Endothelial cell of umbilical vein (primary cell): ENCODE measurements at regions not wholly inside any gene's neighbourhood (a gene's known extent, or its start where the extent isn't known, plus 50 kb on each side); places are given as distances from the start of the nearest gene placed in this dataset.
A peak's percentile ranks its signal among the peaks of the same experiment; 100 is the strongest.

Experiments used
- BruUV-seq: library from RNA; stranded (reverse); fragments of 400-500 nt; replicated peaks from 2 replicates; lab custom pipeline; 2021; lab: Mats Ljungman, UMichigan
- CTCF ChIA-PET: fragments of 300-600, 350-600 bp; sonication (Branson Sonifier 250); formaldehyde crosslinking; loops from one replicate; lab custom pipeline; 2021; ENCODE audit warnings: antibody characterized with exemption, inconsistent platforms; lab: Charles Lee
- POLR2A ChIA-PET: fragments of 300-600, 350-600 bp; sonication (Branson Sonifier 250); formaldehyde crosslinking; loops from one replicate; lab custom pipeline; 2021; ENCODE audit warnings: antibody characterized with exemption, inconsistent platforms; lab: Charles Lee
- DNase-seq: peaks from one replicate; pipeline ENCODE4 v3.0.0-alpha.2; 2011; ENCODE audit warnings: low read depth, low spot score
- FAIRE-seq: peaks from 2 replicates; lab custom pipeline; 2011; peaks lifted over from hg19 to GRCh38; lab: Jason Lieb, UNC
- H2AFZ ChIP-seq: 2 replicates; pipeline ENCODE4 v1.6.0; 2012; ENCODE audit warnings: low read depth, low read length, control low read depth, inconsistent platforms
- H3K27ac ChIP-seq: 2 replicates; pipeline ENCODE4 v1.5.1; 2011; ENCODE audit warnings: low read depth, mild to moderate bottlenecking, control low read depth, low read length, moderate library complexity; ENCODE audit not compliant: insufficient read depth
- H3K27me3 ChIP-seq, 2 experiments: 2 replicates each; pipeline versions ENCODE4 v1.6.0 to v1.6.1; 2011; ENCODE audit warnings: low read length in 2 of 2, mixed read lengths in 1 of 2; ENCODE audit not compliant: control insufficient read depth in 2 of 2, insufficient read depth in 2 of 2
- H3K36me3 ChIP-seq, 2 experiments: 2 replicates in 1 of 2; 3 replicates in 1 of 2; pipeline ENCODE4 v1.5.1; 2011; ENCODE audit warnings: low read length in 2 of 2, mild to moderate bottlenecking in 1 of 2, moderate library complexity in 1 of 2; ENCODE audit not compliant: control insufficient read depth in 2 of 2, insufficient read depth in 2 of 2; ENCODE audit errors: extremely low read depth in 1 of 2
- H3K4me1 ChIP-seq: 3 replicates; pipeline ENCODE4 v1.5.1; 2011; ENCODE audit warnings: mild to moderate bottlenecking, low read length; ENCODE audit not compliant: control insufficient read depth, insufficient read depth; ENCODE audit errors: extremely low read depth
- H3K4me2 ChIP-seq: 2 replicates; pipeline ENCODE4 v1.6.1; 2011; ENCODE audit warnings: low read length, control low read depth, mixed read lengths; ENCODE audit not compliant: insufficient read depth
- H3K4me3 ChIP-seq, 3 experiments: fragments of 200-600 bp in 1 of 3; sonication (generic), shearing (Covaris generic) in 1 of 3; replicated peaks in 1 of 3; 2 replicates each; pipeline ENCODE4 v1.5.1; 2011 to 2016; ENCODE audit warnings: control low read depth in 3 of 3, low read length in 3 of 3, mild to moderate bottlenecking in 2 of 3, inconsistent platforms in 1 of 3, low read depth in 1 of 3, moderate library complexity in 1 of 3; ENCODE audit not compliant: insufficient read depth in 1 of 3
- H3K79me2 ChIP-seq: 2 replicates; pipeline ENCODE4 v1.6.0; 2012; ENCODE audit warnings: low read length, inconsistent platforms; ENCODE audit not compliant: control insufficient read depth, insufficient read depth
- H3K9ac ChIP-seq: replicated peaks from 2 replicates; pipeline ENCODE3; 2011; ENCODE audit warnings: low read length, control low read depth; ENCODE audit not compliant: insufficient read depth; ENCODE audit errors: extremely low read depth
- H3K9me1 ChIP-seq: replicated peaks from 3 replicates; pipeline ENCODE4 v1.6.0; 2011; ENCODE audit warnings: mild to moderate bottlenecking, low read length; ENCODE audit not compliant: control insufficient read depth, insufficient read depth; ENCODE audit errors: extremely low read depth
- H3K9me3 ChIP-seq: replicated peaks from 2 replicates; pipeline ENCODE4 v1.5.1; 2012; ENCODE audit warnings: low read length, inconsistent platforms; ENCODE audit not compliant: control insufficient read depth, insufficient read depth
- H4K20me1 ChIP-seq: replicated peaks from 2 replicates; pipeline ENCODE3; 2011; ENCODE audit warnings: mild to moderate bottlenecking, low read length; ENCODE audit not compliant: control insufficient read depth, insufficient read depth; ENCODE audit errors: extremely low read depth
- EZH2 ChIP-seq: IDR thresholded peaks from 2 replicates; pipeline ENCODE4 v1.6.1; 2012; ENCODE audit warnings: borderline replicate concordance, low read depth, mild to moderate bottlenecking, moderate library complexity, low read length, inconsistent platforms; ENCODE audit not compliant: severe bottlenecking
- FOS ChIP-seq: IDR thresholded peaks from 2 replicates; pipeline ENCODE4 v1.6.1; 2011; ENCODE audit warnings: mild to moderate bottlenecking, low read length, moderate library complexity, borderline replicate concordance; ENCODE audit not compliant: insufficient read depth
- GATA2 ChIP-seq: IDR thresholded peaks from 2 replicates; pipeline ENCODE4 v1.7.0; 2011; ENCODE audit warnings: low read depth, mild to moderate bottlenecking, moderate library complexity, mixed read lengths, low read length; ENCODE audit not compliant: insufficient read length, insufficient read depth
- JUN ChIP-seq: IDR thresholded peaks from 2 replicates; pipeline ENCODE4 v1.6.1; 2011; ENCODE audit warnings: borderline replicate concordance, low read depth; ENCODE audit not compliant: insufficient read length, insufficient read depth
- MYC ChIP-seq: IDR thresholded peaks from one replicate; pipeline ENCODE4 v1.6.1; 2011; ENCODE audit warnings: mild to moderate bottlenecking, low read depth, low read length
- POLR2A ChIP-seq: IDR thresholded peaks from 2 replicates; pipeline ENCODE4 v1.6.1; 2012; ENCODE audit warnings: low read depth, mild to moderate bottlenecking, control low read depth, low read length
- POLR2AphosphoS5 ChIP-seq: IDR thresholded peaks from 2 replicates; pipeline ENCODE4 v1.6.1; 2012; ENCODE audit warnings: low read depth, mild to moderate bottlenecking, control low read depth, low read length, moderate library complexity; ENCODE audit not compliant: insufficient read depth
- dilution Hi-C: fragments of 300-500 bp; cut with MboI; formaldehyde crosslinking; loops from one replicate; pipeline ENCODE4 v1.15.0; 2019; ENCODE audit warnings: low sequenced_read_pairs; ENCODE audit not compliant: extremely low pct_ligation_motif_present
- intact Hi-C: fragments of 100-400 bp; cut with micrococcal nuclease; formaldehyde crosslinking; loops from one replicate; pipeline ENCODE4 v1.10.0; 2022
- TF ChIP-seq, protein P1 (sequence below), 2 donors: IDR thresholded peaks; 1 replicate in 1 of 2; 2 replicates in 1 of 2; pipeline ENCODE4 v1.5.1; 2011; ENCODE audit warnings: low read length in 2 of 2, mild to moderate bottlenecking in 2 of 2, moderate library complexity in 2 of 2, control low read depth in 1 of 2, inconsistent platforms in 1 of 2, low read depth in 1 of 2; ENCODE audit not compliant: insufficient read depth in 1 of 2; ENCODE audit errors: extremely low read depth in 1 of 2
- TF ChIP-seq, protein P2 (sequence below): IDR thresholded peaks from 2 replicates; pipeline ENCODE4 v1.6.1; 2011; ENCODE audit not compliant: insufficient read depth, insufficient read length

DNA sequence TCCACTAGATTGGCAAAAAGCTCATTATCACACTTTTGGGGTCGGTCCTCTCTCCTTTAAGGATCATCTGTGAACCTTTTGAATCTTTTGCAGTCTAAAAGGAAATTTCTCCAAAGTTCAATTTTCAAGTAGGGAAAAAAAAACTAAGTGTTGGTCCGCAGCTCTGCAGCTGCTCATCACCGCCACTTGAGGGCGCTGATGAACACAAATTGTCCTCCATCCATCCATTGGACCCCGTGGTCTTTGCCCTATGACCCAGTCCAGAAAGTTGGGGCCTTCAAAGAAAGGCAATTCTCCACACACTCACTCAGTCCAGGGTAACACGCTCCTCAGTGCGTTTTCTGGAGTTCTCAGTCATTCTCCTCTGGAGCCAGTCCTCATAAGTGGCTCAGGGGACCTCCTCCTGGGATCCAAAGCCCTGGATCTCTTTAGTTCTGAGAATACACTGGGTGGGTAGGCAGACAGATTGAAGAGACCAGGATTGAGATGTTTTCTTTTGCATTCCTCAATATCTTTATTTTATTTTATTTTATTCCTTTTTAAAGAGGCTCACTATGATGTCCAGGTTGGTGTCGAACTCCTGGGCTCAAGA, 63.6 kb upstream of the SLC28A3 start:
- no TSS peak for BruUV-seq
- CTCF ChIA-PET, result interaction anchor here (0.6 to 1.1 kb wide), 6 partner anchors 9 to 1206 kb away, joined by 3 to 11 read pairs (median 4); no protein-coding TSS in a partner anchor
- no peaks in the 10 kb centered on the region for H3K36me3 ChIP-seq
- no peaks in the 10 kb centered on the region for H3K9me1 ChIP-seq
- H3K9ac ChIP-seq, result no peak overlapping the region
- DNase-seq (peak; percentile 3), FAIRE-seq (no peak)
- H3K4me3 ChIP-seq, result no peak overlapping the region
- TF ChIP-seq, protein P1, sequence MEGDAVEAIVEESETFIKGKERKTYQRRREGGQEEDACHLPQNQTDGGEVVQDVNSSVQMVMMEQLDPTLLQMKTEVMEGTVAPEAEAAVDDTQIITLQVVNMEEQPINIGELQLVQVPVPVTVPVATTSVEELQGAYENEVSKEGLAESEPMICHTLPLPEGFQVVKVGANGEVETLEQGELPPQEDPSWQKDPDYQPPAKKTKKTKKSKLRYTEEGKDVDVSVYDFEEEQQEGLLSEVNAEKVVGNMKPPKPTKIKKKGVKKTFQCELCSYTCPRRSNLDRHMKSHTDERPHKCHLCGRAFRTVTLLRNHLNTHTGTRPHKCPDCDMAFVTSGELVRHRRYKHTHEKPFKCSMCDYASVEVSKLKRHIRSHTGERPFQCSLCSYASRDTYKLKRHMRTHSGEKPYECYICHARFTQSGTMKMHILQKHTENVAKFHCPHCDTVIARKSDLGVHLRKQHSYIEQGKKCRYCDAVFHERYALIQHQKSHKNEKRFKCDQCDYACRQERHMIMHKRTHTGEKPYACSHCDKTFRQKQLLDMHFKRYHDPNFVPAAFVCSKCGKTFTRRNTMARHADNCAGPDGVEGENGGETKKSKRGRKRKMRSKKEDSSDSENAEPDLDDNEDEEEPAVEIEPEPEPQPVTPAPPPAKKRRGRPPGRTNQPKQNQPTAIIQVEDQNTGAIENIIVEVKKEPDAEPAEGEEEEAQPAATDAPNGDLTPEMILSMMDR (IDR thresholded peaks at IDR 0.05; ENCODE audit: extremely low read depth in 1 of 2, insufficient read depth in 1 of 2, low read depth in 1 of 2, low read length in 2 of 2), result peak; percentile 54 to 55
- TF ChIP-seq, protein P2, sequence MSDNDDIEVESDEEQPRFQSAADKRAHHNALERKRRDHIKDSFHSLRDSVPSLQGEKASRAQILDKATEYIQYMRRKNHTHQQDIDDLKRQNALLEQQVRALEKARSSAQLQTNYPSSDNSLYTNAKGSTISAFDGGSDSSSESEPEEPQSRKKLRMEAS, result no peak
- H2AFZ ChIP-seq, result no peak overlapping the region
- dilution Hi-C loops, result no loop called here
- H3K4me1 ChIP-seq, result no peaks in the 10 kb centered on the region
- no peaks in the 10 kb centered on the region for H3K27me3 ChIP-seq
- H3K79me2 ChIP-seq, result no peaks in the 10 kb centered on the region
- H3K27ac ChIP-seq, result no peak overlapping the region
- intact Hi-C loops, result loop anchor here (2.0 kb wide), 2 partner anchors 551 to 855 kb away; no protein-coding TSS in a partner anchor
- no peaks in the 10 kb centered on the region for H3K9me3 ChIP-seq
- POLR2A ChIA-PET, result no interaction called here
- H3K4me2 ChIP-seq, result no peak overlapping the region
- H4K20me1 ChIP-seq, result no peaks in the 10 kb centered on the region

DNA sequence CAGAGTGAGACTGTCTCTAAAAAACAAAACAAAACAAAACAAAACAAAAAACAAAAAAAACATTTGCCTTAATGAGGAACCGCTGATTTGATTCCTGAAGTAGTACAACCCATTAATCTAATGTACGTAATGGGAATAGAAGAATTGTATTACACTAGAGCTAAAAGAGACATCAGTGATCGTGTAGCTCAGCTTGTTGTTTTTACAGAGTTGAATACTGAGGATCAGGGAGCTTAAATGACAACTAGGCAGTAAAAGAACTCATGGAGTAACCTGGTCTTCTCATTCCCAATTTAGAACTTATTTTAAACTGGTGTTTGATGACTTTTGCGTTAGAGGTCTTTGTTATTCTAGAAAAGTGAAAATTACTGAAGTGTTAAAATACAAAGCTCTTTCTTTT, 65.1 kb upstream of the SLC28A3 start:
- no TSS peak for BruUV-seq
- no peaks in the 10 kb centered on the region for H3K9me1 ChIP-seq
- no peak overlapping the region for H3K4me2 ChIP-seq
- no peak overlapping the region for H3K9ac ChIP-seq
- FAIRE-seq (no peak), DNase-seq (no peak)
- H4K20me1 ChIP-seq, result no peaks in the 10 kb centered on the region
- POLR2A ChIA-PET, result no interaction called here
- no peaks in the 10 kb centered on the region for H3K4me1 ChIP-seq
- no peaks in the 10 kb centered on the region for H3K27me3 ChIP-seq
- CTCF ChIA-PET, result interaction anchor here (0.7 to 2.0 kb wide), 2 partner anchors 9 to 659 kb away, joined by 3 to 8 read pairs; no protein-coding TSS in a partner anchor
- dilution Hi-C loops, result no loop called here
- TF ChIP-seq, protein P2, result no peak
- TF ChIP-seq MYC, result no peak
- no peak for TF ChIP-seq EZH2
- TF ChIP-seq GATA2, result no peak
- TF ChIP-seq POLR2AphosphoS5, result no peak
- TF ChIP-seq FOS, result no peak
- TF ChIP-seq, protein P1 (IDR thresholded peaks at IDR 0.05; ENCODE audit: extremely low read depth in 1 of 2, insufficient read depth in 1 of 2, low read depth in 1 of 2, low read length in 2 of 2), result no peak
- no peak for TF ChIP-seq JUN
- TF ChIP-seq POLR2A, result no peak
- H3K9me3 ChIP-seq, result no peaks in the 10 kb centered on the region
- no peak overlapping the region for H3K4me3 ChIP-seq
- H2AFZ ChIP-seq, result no peak overlapping the region
- no peaks in the 10 kb centered on the region for H3K79me2 ChIP-seq
- H3K27ac ChIP-seq, result no peak overlapping the region
- intact Hi-C loops, result loop anchor here (2.0 kb wide), 2 partner anchors 549 to 853 kb away; no protein-coding TSS in a partner anchor
- no peaks in the 10 kb centered on the region for H3K36me3 ChIP-seq
